KMS-11 (cell line): ENCODE measurements at regions not wholly inside any gene's neighbourhood (a gene's known extent, or its start where the extent isn't known, plus 50 kb on each side); places are given as distances from the start of the nearest gene placed in this dataset.

Experiments
- H2AFZ ChIP-seq: fragments of 200-600 bp; sonication (generic); 2 replicates; pipeline ENCODE4 v1.6.1; 2016; ENCODE audit warnings: antibody characterized with exemption, mixed run types, low read depth
- H3K27ac ChIP-seq: fragments of 200-600 bp; sonication (generic); 2 replicates; pipeline ENCODE4 v1.6.1; 2016; ENCODE audit warnings: mild to moderate bottlenecking, mixed run types
- H3K27me3 ChIP-seq: fragments of 200-600 bp; sonication (generic); 2 replicates; pipeline ENCODE4 v1.6.1; 2017; ENCODE audit warnings: mild to moderate bottlenecking, low read depth, mixed run types, moderate library complexity; ENCODE audit not compliant: insufficient read depth
- H3K36me3 ChIP-seq: fragments of 200-600 bp; sonication (generic); 2 replicates; pipeline ENCODE4 v1.6.1; 2017; ENCODE audit warnings: mild to moderate bottlenecking, mixed run types; ENCODE audit not compliant: insufficient read depth
- H3K4me1 ChIP-seq: fragments of 200-600 bp; sonication (generic); 2 replicates; pipeline ENCODE4 v1.6.1; 2016; ENCODE audit warnings: mild to moderate bottlenecking, low read depth, mixed run types; ENCODE audit not compliant: poor library complexity, severe bottlenecking
- H3K4me2 ChIP-seq: fragments of 200-600 bp; sonication (generic); 2 replicates; pipeline ENCODE4 v1.7.0; 2016; ENCODE audit warnings: mild to moderate bottlenecking, mixed run types
- H3K4me3 ChIP-seq: fragments of 200-600 bp; sonication (generic); IDR thresholded peaks from 2 replicates; pipeline ENCODE4 v1.6.1; 2017; ENCODE audit warnings: low read depth, low read length, mixed read lengths; ENCODE audit not compliant: insufficient read depth
- H3K79me2 ChIP-seq: fragments of 200-600 bp; sonication (generic); 2 replicates; pipeline ENCODE4 v1.6.1; 2016; ENCODE audit warnings: low read depth, mixed run types; ENCODE audit not compliant: insufficient read depth
- H3K9ac ChIP-seq: fragments of 200-600 bp; sonication (generic); 2 replicates; pipeline ENCODE4 v1.6.1; 2016; ENCODE audit warnings: mild to moderate bottlenecking, mixed run types
- H4K20me1 ChIP-seq: fragments of 200-600 bp; sonication (generic); 2 replicates; pipeline ENCODE4 v1.6.1; 2016; ENCODE audit warnings: mild to moderate bottlenecking, mixed run types; ENCODE audit not compliant: insufficient read depth
- CTCF ChIP-seq: fragments of 200-600 bp; sonication (generic); conservative IDR thresholded peaks from 2 replicates; pipeline ENCODE4 v1.6.1; 2017; ENCODE audit warnings: low read depth, mild to moderate bottlenecking, antibody characterized with exemption, low read length, moderate library complexity, mixed read lengths

GRCh38 chr19:31538879-31539278, 189.6 kb upstream of the TSHZ3 start:
- Histone ChIP-seq H4K20me1 (no peaks in the 10 kb centered on the region), H3K27me3 (no peaks in the 10 kb centered on the region), H3K36me3 (no peaks in the 10 kb centered on the region), H3K79me2 (no peaks in the 10 kb centered on the region), H3K27ac (no peak overlapping the region), H3K9ac (no peak overlapping the region), H3K4me3 (no peak overlapping the region), H3K4me1 (no peaks in the 10 kb centered on the region), H3K4me2 (no peak overlapping the region), H2AFZ (no peak overlapping the region)
- no peak for TF ChIP-seq CTCF

- Histone ChIP-seq H2AFZ (no peak overlapping the region), H3K36me3 (no peaks in the 10 kb centered on the region), H3K27me3 (no peaks in the 10 kb centered on the region), H3K4me1 (no peaks in the 10 kb centered on the region), H3K4me3 (no peak overlapping the region), H3K79me2 (no peaks in the 10 kb centered on the region), H3K27ac (no peak overlapping the region), H3K4me2 (no peak overlapping the region), H3K9ac (no peak overlapping the region), H4K20me1 (no peaks in the 10 kb centered on the region)
- TF ChIP-seq CTCF = no peak
Measured at GRCh38 chr19:31539386-31539785, 190.2 kb upstream of the TSHZ3 start.

- Histone ChIP-seq H3K27me3 (no peaks in the 10 kb centered on the region), H3K4me2 (no peak overlapping the region)
- no peak for TF ChIP-seq CTCF
Measured at GRCh38 chr19:31541396-31541795, 192.2 kb upstream of the TSHZ3 start.

GRCh38 chr19:31543456-31543855, 194.2 kb upstream of the TSHZ3 start:
- H3K4me3 ChIP-seq = no peak overlapping the region
- no peak overlapping the region for H3K4me2 ChIP-seq
- H3K9ac ChIP-seq = no peak overlapping the region
- TF ChIP-seq CTCF = no peak
- no peaks in the 10 kb centered on the region for H3K4me1 ChIP-seq
- no peaks in the 10 kb centered on the region for H4K20me1 ChIP-seq
- H3K27me3 ChIP-seq = no peaks in the 10 kb centered on the region
- H2AFZ ChIP-seq = no peak overlapping the region
- no peak overlapping the region for H3K27ac ChIP-seq
- H3K36me3 ChIP-seq = no peaks in the 10 kb centered on the region
- no peaks in the 10 kb centered on the region for H3K79me2 ChIP-seq

More at GRCh38 chr19:31541396-31541795, 192.2 kb upstream of the TSHZ3 start:
- Histone ChIP-seq H3K4me1 (no peaks in the 10 kb centered on the region), H3K27ac (no peak overlapping the region), H3K9ac (no peak overlapping the region), H3K79me2 (no peaks in the 10 kb centered on the region), H3K4me3 (no peak overlapping the region), H4K20me1 (no peaks in the 10 kb centered on the region), H3K36me3 (no peaks in the 10 kb centered on the region), H2AFZ (no peak overlapping the region)
